Muscle layer of colon (tissue), 2 donors: ENCODE measurements at regions not wholly inside any gene's neighbourhood (a gene's known extent, or its start where the extent isn't known, plus 50 kb on each side); places are given as distances from the start of the nearest gene placed in this dataset.

Source experiments
- H3K27ac ChIP-seq: one replicate; pipeline ENCODE4 v1.7.0; 2013; ENCODE audit warnings: low read depth, mild to moderate bottlenecking, low read length, moderate library complexity
- H3K27me3 ChIP-seq, 2 donors: one replicate each; pipeline ENCODE4 v1.7.0; 2013; ENCODE audit warnings: low read length in 2 of 2, mild to moderate bottlenecking in 2 of 2; ENCODE audit not compliant: insufficient read depth in 2 of 2, control insufficient read depth in 1 of 2
- H3K36me3 ChIP-seq: one replicate; pipeline ENCODE4 v1.7.0; 2013; ENCODE audit warnings: mild to moderate bottlenecking, low read length; ENCODE audit not compliant: insufficient read depth
- H3K4me1 ChIP-seq: one replicate; pipeline ENCODE4 v1.7.0; 2013; ENCODE audit warnings: mild to moderate bottlenecking, low read length; ENCODE audit not compliant: insufficient read depth
- H3K4me3 ChIP-seq, 2 donors: one replicate each; pipeline ENCODE4 v1.7.0; 2013; ENCODE audit warnings: low read length in 2 of 2, low read depth in 1 of 2, mild to moderate bottlenecking in 1 of 2, moderate library complexity in 1 of 2
- H3K9ac ChIP-seq: one replicate; pipeline ENCODE4 v1.7.0; 2013; ENCODE audit warnings: low read length
- H3K9me3 ChIP-seq: one replicate; pipeline ENCODE4 v1.7.0; 2013; ENCODE audit warnings: mild to moderate bottlenecking, low read length
- donor health status: abdominal sarcoma.
- donor health status: Adenocarcinoma of cecum.

DNA sequence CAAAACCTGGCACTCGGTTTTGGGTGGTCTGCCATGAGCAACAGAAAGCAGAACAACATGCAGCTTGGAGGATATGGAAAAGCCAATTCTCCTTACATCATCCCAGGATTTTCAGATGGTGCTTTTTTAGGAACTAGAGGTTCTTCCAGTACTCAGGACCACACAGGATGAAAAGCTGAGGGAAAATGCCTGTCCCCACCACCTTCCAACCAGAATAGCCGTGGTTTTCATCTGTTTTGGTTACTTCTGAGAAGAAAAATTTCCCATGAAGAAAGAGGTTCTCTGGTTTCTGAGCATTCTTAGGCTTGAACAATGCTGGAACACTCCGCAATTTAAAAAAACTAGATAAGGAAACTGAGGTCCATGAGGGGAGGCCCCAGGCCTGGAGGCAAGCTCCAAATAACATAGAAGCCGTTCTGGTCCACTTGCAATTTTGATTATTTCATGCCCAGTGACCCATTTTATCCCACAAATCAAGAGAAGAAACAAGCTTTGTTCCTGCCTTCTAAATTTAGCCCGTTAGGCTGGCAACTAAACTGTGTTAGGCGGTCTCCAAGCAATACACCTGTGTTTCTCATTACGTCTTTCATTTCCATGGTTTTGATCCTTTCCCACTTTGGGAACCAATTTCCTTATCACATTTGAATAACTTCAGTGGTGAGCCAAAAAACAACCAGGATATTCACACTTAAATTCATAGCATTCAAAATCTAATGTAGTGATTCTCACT is 79.2 kb upstream of the SPIN1 start:
- Histone ChIP-seq H3K4me3 (no peak overlapping the region), H3K36me3 (no peaks in the 10 kb centered on the region), H3K27me3 (no peaks in the 10 kb centered on the region), H3K9ac (no peak overlapping the region), H3K27ac (no peak overlapping the region), H3K4me1 (no peaks in the 10 kb centered on the region), H3K9me3 (no peaks in the 10 kb centered on the region)

- H3K9ac ChIP-seq: no peak overlapping the region
- no peaks in the 10 kb centered on the region for H3K4me1 ChIP-seq
- H3K27me3 ChIP-seq: no peaks in the 10 kb centered on the region
- no peaks in the 10 kb centered on the region for H3K9me3 ChIP-seq
- H3K27ac ChIP-seq: no peak overlapping the region
- no peaks in the 10 kb centered on the region for H3K36me3 ChIP-seq
- H3K4me3 ChIP-seq: no peak overlapping the region
Measured at GRCh38 chr9:88307136-88307535, 81.1 kb upstream of the SPIN1 start.

- H3K27ac ChIP-seq: no peak overlapping the region
Measured at GRCh38 chr9:88303721-88304451, 84.4 kb upstream of the SPIN1 start.

DNA sequence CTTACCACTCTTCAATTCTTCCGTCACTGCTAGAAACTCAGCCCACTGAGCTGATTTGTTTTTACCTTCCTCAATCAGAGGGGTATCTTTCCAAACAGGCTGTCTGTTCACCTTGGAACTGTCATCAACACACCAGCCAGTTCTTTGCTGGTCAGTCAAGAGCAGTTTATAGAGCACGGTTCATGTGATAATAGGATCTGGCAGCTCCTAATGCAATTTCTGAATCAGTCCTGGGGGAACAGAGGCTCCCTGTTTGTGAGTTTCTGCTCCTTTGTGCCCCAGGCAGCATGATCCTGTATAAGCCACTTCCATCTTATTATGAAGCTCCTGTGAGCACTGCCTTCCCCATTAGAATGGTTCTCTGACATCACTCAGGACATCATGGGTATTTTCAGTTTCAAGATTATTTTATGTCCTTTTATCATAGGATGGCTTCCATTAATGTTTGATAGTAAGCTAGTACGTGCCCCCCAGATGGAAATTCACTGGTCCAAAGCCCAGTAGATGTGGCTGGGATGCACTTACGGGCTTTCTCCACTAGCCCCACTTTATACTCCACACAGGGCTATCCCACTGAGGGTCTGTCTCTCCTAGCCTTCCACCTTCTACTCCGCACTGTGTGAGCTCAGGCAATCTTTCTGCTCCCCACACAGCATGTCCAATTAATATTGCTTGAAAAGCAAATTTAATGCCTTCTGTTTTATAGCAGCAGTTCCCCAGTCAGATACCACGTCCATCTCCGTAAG is 85.5 kb upstream of the SPIN1 start:
- Histone ChIP-seq H3K36me3 (no peaks in the 10 kb centered on the region), H3K9me3 (no peaks in the 10 kb centered on the region), H3K4me1 (no peaks in the 10 kb centered on the region), H3K27ac (no peak overlapping the region), H3K4me3 (no peak overlapping the region), H3K27me3 (no peaks in the 10 kb centered on the region), H3K9ac (no peak overlapping the region)

More at GRCh38 chr9:88303721-88304451, 84.4 kb upstream of the SPIN1 start:
- H3K27me3 ChIP-seq: no peaks in the 10 kb centered on the region
- H3K36me3 ChIP-seq: no peaks in the 10 kb centered on the region
- H3K9ac ChIP-seq: no peak overlapping the region
- no peak overlapping the region for H3K4me3 ChIP-seq
- no peaks in the 10 kb centered on the region for H3K4me1 ChIP-seq
- no peaks in the 10 kb centered on the region for H3K9me3 ChIP-seq

DNA sequence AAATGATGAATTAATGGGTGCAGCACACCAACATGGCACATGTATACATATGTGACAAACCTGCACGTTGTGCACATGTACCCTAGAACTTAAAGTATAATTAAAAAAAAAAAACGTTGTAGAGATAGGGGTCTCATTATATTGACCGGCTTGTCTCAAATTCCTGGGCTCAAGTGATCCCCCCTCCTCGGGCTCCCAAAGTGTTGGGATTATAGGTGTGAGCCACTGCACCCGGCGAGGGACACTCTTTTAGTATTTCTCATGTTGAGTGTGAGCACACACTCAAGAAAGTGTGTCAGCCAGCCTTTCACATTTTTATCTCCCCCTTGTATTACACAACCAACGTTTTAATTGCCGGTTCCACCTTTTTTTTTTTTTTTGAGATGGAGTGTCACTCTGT is 87.7 kb upstream of the SPIN1 start:
- Histone ChIP-seq H3K36me3 (no peaks in the 10 kb centered on the region), H3K4me1 (no peaks in the 10 kb centered on the region), H3K9ac (no peak overlapping the region), H3K27ac (no peak overlapping the region), H3K4me3 (no peak overlapping the region), H3K27me3 (no peaks in the 10 kb centered on the region), H3K9me3 (no peaks in the 10 kb centered on the region)

DNA sequence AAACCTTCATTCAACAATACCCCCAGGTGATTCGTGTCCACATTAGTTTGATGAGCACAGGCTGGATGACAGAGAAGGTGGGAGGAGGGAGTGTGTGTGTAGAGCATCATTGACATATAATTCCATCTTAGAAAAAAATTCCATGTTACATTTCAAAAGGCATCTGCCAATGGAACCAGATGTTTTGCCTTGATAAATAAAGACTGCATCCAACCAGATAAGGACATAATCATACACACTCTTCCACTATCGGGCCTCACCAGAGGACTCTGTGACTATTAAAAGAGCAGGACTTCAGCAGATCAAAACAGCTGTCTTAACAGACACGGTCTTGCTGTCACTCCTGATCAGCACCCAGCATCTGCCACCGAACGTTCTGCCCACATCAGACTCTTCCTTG is 96.4 kb upstream of the SPIN1 start:
- no peaks in the 10 kb centered on the region for H3K36me3 ChIP-seq
- H3K9ac ChIP-seq: no peak overlapping the region
- no peaks in the 10 kb centered on the region for H3K27me3 ChIP-seq
- H3K27ac ChIP-seq: no peak overlapping the region
- no peaks in the 10 kb centered on the region for H3K9me3 ChIP-seq
- no peak overlapping the region for H3K4me3 ChIP-seq
- H3K4me1 ChIP-seq: no peaks in the 10 kb centered on the region

GRCh38 chr9:88291056-88291455 is 97.2 kb upstream of the SPIN1 start:
- Histone ChIP-seq H3K4me3 (no peak overlapping the region), H3K36me3 (no peaks in the 10 kb centered on the region), H3K9me3 (no peaks in the 10 kb centered on the region), H3K4me1 (no peaks in the 10 kb centered on the region), H3K27ac (no peak overlapping the region), H3K27me3 (no peaks in the 10 kb centered on the region), H3K9ac (no peak overlapping the region)

GRCh38 chr9:88289532-88289931 is 98.7 kb upstream of the SPIN1 start:
- no peak overlapping the region for H3K4me3 ChIP-seq
- H3K27ac ChIP-seq: no peak overlapping the region
- H3K4me1 ChIP-seq: no peaks in the 10 kb centered on the region
- no peaks in the 10 kb centered on the region for H3K36me3 ChIP-seq
- H3K9ac ChIP-seq: no peak overlapping the region
- no peaks in the 10 kb centered on the region for H3K9me3 ChIP-seq
- H3K27me3 ChIP-seq: no peaks in the 10 kb centered on the region

DNA sequence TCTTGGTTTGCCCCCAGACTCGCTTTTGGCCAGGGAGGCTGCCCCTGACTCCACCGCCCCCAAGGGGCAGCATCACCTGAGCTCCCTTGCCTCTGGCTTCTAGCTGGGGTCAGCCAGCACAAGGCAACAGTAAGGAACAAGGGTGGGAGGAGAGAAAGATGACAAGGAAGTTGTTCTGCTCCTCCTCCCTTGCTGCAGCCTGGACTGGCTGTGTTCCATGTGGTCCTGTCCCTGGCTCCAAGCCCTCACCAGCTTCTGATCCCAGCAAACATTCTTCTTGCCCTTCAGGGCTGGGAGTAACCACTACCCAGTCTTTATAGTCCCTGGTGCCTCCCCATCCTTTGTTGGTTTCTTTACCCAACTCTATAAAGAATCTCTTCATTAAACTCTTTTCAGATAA is 100.3 kb upstream of the SPIN1 start:
- Histone ChIP-seq H3K9ac (no peak overlapping the region), H3K4me3 (no peak overlapping the region), H3K27me3 (no peaks in the 10 kb centered on the region), H3K36me3 (no peaks in the 10 kb centered on the region), H3K27ac (no peak overlapping the region), H3K4me1 (no peaks in the 10 kb centered on the region), H3K9me3 (no peaks in the 10 kb centered on the region)

DNA sequence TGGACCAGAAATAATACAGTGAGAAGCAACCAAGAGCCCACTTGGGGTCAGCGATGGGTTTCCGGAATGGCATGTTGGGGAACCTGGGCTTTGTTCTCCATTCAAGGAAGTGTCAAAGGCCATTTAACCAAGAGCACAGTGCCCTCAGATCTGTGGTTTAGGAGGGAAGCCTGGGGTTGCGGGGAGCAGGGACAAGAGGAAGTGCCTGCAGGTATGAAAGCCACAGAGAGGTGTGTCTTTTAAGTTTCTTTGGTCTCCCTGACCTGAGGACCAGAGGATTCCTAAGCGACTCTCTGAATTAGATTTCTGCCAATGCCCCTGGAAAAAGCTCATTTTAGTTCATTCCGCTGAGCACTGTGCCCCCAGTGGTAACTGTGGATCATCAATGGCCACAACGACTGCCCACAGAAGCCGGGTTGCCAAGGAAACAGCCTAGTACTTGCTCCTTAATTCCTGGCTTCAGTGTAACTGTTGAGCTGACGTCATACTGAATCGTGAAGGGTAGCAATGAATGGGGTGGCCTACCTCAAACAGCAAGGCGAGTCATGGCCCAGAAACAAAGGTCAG is 107.3 kb upstream of the SPIN1 start:
- Histone ChIP-seq H3K4me1 (no peaks in the 10 kb centered on the region), H3K27ac (no peak overlapping the region), H3K36me3 (no peaks in the 10 kb centered on the region), H3K4me3 (no peak overlapping the region), H3K9ac (no peak overlapping the region), H3K27me3 (no peaks in the 10 kb centered on the region), H3K9me3 (no peaks in the 10 kb centered on the region)

- no peaks in the 10 kb centered on the region for H3K4me1 ChIP-seq
- H3K4me3 ChIP-seq: no peak overlapping the region
- H3K36me3 ChIP-seq: no peaks in the 10 kb centered on the region
- no peak overlapping the region for H3K27ac ChIP-seq
- no peaks in the 10 kb centered on the region for H3K27me3 ChIP-seq
- no peaks in the 10 kb centered on the region for H3K9me3 ChIP-seq
- H3K9ac ChIP-seq: no peak overlapping the region
Measured at GRCh38 chr9:88278036-88278435, 110.2 kb upstream of the SPIN1 start.
